Transverse colon (tissue), 4 donors: ENCODE measurements at regions not wholly inside any gene's neighbourhood (a gene's known extent, or its start where the extent isn't known, plus 50 kb on each side); places are given as distances from the start of the nearest gene placed in this dataset.

Experiments
- DNase-seq: peaks from one replicate; pipeline ENCODE4 v3.0.0-alpha.2; 2019
- H3K27ac ChIP-seq, 4 donors: fragments of 200-600 bp; sonication (generic); 2 replicates each; pipeline ENCODE4 v1.5.1; 2016 to 2018; ENCODE audit warnings: inconsistent platforms in 4 of 4
- H3K27me3 ChIP-seq: fragments of 200-600 bp; sonication (generic); 2 replicates; pipeline ENCODE4 v1.5.1; 2017; ENCODE audit warnings: inconsistent platforms
- H3K36me3 ChIP-seq, 4 donors: fragments of 200-600 bp; sonication (generic); 2 replicates each; pipeline ENCODE4 v1.5.1; 2017 to 2019; ENCODE audit warnings: inconsistent platforms in 4 of 4
- H3K4me1 ChIP-seq, 4 donors: fragments of 200-600 bp; sonication (generic); 2 replicates each; pipeline ENCODE4 v1.5.1; 2017 to 2020; ENCODE audit warnings: inconsistent platforms in 4 of 4
- H3K4me3 ChIP-seq, 4 donors: fragments of 200-600 bp; sonication (generic); 1 replicate in 1 of 4; 2 replicates in 3 of 4; pipeline versions ENCODE4 v1.5.1 to v1.6.1; 2017 to 2019; ENCODE audit warnings: inconsistent platforms in 4 of 4
- H3K9me3 ChIP-seq, 2 donors: fragments of 200-600 bp; sonication (generic); 2 replicates each; pipeline ENCODE4 v1.5.1; 2017 to 2019; ENCODE audit warnings: inconsistent platforms in 2 of 2
- EP300 ChIP-seq: sonication (generic); formaldehyde crosslinking; IDR thresholded peaks from one replicate; pipeline ENCODE4 v1.6.1; 2017; ENCODE audit warnings: antibody characterized with exemption, low read depth
- POLR2A ChIP-seq: fragments of 450-650 bp; IDR thresholded peaks from one replicate; pipeline ENCODE4 v1.6.1; 2016; ENCODE audit warnings: antibody characterized with exemption, mild to moderate bottlenecking, moderate library complexity
- POLR2AphosphoS5 ChIP-seq, 3 donors: sonication (generic); formaldehyde crosslinking; IDR thresholded peaks; one replicate each; pipeline ENCODE4 v1.6.1; 2016; ENCODE audit warnings: antibody characterized with exemption in 3 of 3
- WGBS, 2 donors: methylation state at CpG; one replicate each; pipeline ENCODE4 v1.1.5; 2018; ENCODE audit warnings: low coverage in 1 of 2; 5-methylcytosine and 5-hydroxymethylcytosine counted together
- in situ Hi-C, 4 donors: fragments of 200-750 bp; cut with MboI; loops; one replicate each; pipeline versions ENCODE4 v1.15.0 to v1.15.1; 2017; ENCODE audit warnings: low sequenced_read_pairs in 3 of 4, low pct_ligation_motif_present in 1 of 4, low pct_unique_long_range_greater_than_20kb in 1 of 4
- intact Hi-C: fragments of 100-400 bp; cut with DNase I; formaldehyde crosslinking; loops from one replicate; pipeline ENCODE4 v1.15.1; 2023; ENCODE audit warnings: low total_unique reads
- TF ChIP-seq, protein P1 (sequence below), 5 experiments: fragments of 200-600 bp in 3 of 5; fragments of 450-650 bp in 2 of 5; sonication (generic) in 3 of 5; IDR thresholded peaks; 1 replicate in 2 of 5; 2 replicates in 3 of 5; pipeline ENCODE4 v1.5.1; 2016 to 2017; ENCODE audit warnings: antibody characterized with exemption in 5 of 5, inconsistent platforms in 3 of 5, mild to moderate bottlenecking in 2 of 5, moderate library complexity in 1 of 5

DNA sequence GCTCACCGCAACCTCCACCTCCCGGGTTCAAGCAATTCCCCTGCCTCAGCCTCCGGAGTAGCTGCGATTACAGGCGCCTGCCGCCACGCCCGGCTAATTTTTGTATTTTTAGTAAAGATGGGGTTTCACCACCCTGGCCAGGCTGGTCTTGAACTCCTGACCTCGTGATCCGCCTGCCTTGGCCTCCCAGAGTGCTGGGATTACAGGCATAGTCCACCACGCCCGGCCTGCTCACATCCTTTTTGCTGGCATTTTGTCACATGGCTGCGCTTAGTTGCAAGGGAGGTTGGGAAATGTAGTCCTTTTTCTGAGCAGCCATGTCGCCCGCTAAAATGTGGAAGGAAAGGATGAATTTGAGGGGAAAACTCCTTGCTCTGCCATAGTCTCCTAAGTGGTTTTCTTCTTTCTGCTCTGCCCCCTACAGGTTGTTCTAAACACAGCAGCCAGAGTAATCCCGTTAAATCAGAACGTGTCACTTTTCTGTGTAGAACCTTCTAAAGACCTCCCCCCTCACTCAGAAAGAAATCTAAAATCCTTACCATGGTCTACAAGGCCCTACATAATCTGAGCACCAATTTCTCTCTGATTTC lies 57.8 kb upstream of the HSPA9 start:
- no peak overlapping the region for H3K27ac ChIP-seq

DNA sequence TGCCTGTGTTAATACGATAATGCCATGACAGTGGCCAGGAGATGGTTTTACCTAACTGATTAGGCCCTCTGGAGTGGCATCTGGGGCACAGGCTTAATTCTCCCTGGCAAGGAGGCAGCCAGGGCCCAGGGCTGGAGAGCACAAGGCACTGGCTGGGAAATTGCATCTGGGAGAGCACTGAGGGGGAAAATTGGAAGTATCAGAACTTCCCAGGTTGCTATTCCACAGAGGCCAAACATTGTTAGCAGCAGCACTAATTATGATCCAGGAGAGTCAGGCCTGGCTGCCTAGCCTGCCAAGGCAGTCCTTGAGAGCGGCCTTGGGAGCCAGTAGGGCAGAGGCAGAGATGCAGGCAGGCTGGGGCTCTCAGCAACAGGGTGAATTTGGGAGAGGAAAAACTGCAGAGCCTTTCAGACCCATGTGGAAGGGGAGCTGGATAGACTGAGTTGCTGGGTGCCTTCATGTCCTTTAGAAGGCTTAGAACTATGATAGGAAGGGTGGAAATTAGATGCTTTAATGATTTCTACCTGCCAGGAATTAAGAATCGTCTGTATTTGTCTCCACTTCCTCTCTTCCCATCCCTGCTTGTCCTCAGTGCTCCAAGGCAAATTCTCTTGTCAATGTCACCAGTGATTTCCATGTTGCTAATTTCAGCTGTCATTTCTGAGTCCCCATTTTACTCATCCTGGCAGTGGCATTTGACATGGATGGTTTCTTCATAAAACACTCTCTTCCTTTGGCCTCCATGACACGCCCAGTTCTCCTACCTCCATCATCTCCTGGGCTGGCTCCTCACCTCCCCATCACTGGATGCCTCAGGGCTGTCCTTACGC lies 56.1 kb upstream of the HSPA9 start:
- 63 to 77% methylated on average over 3 to 5 of the region's 5 CpGs for WGBS, 2 donors
- no peak for TF ChIP-seq POLR2AphosphoS5 (IDR thresholded peaks at IDR 0.05)
- no peak for TF ChIP-seq POLR2A
- TF ChIP-seq EP300, result no peak
- TF ChIP-seq, protein P1, sequence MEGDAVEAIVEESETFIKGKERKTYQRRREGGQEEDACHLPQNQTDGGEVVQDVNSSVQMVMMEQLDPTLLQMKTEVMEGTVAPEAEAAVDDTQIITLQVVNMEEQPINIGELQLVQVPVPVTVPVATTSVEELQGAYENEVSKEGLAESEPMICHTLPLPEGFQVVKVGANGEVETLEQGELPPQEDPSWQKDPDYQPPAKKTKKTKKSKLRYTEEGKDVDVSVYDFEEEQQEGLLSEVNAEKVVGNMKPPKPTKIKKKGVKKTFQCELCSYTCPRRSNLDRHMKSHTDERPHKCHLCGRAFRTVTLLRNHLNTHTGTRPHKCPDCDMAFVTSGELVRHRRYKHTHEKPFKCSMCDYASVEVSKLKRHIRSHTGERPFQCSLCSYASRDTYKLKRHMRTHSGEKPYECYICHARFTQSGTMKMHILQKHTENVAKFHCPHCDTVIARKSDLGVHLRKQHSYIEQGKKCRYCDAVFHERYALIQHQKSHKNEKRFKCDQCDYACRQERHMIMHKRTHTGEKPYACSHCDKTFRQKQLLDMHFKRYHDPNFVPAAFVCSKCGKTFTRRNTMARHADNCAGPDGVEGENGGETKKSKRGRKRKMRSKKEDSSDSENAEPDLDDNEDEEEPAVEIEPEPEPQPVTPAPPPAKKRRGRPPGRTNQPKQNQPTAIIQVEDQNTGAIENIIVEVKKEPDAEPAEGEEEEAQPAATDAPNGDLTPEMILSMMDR (IDR thresholded peaks at IDR 0.05), result no peak
- no peak overlapping the region for H3K4me3 ChIP-seq
- no peaks in the 10 kb centered on the region for H3K36me3 ChIP-seq
- intact Hi-C loops (no loop called here), in situ Hi-C loops (loop anchor here in 3 of 4 donors (25.0 kb wide), 1 partner anchor 631 kb away; no protein-coding TSS in a partner anchor)
- no peak for DNase-seq
- H3K27ac ChIP-seq, result no peak overlapping the region
- H3K27me3 ChIP-seq, result no peaks in the 10 kb centered on the region
- H3K9me3 ChIP-seq, result no peaks in the 10 kb centered on the region
- H3K4me1 ChIP-seq, result peaks cover 0 to 14% (median 0%) of the 10 kb centered on the region in 4 donors

More for the DNA sequence above, 57.8 kb upstream of the HSPA9 start:
- DNase-seq, result peak; percentile 42
- in situ Hi-C loops, result loop anchor here in 3 of 4 donors (25.0 kb wide), 1 partner anchor 629 kb away; no protein-coding TSS in a partner anchor
- Histone ChIP-seq H3K36me3 (no peaks in the 10 kb centered on the region), H3K4me1 (peaks cover 0 to 14% (median 0%) of the 10 kb centered on the region in 4 donors), H3K4me3 (no peak overlapping the region), H3K27me3 (no peaks in the 10 kb centered on the region), H3K9me3 (no peaks in the 10 kb centered on the region)
- 38 to 56% methylated on average over 4 to 17 of the region's 17 CpGs for WGBS, 2 donors
- intact Hi-C loops, result no loop called here
- TF ChIP-seq, protein P1 (IDR thresholded peaks at IDR 0.05), result peak; percentile 22 to 42 (median 29)
- TF ChIP-seq POLR2AphosphoS5 (IDR thresholded peaks at IDR 0.05), result no peak

DNA sequence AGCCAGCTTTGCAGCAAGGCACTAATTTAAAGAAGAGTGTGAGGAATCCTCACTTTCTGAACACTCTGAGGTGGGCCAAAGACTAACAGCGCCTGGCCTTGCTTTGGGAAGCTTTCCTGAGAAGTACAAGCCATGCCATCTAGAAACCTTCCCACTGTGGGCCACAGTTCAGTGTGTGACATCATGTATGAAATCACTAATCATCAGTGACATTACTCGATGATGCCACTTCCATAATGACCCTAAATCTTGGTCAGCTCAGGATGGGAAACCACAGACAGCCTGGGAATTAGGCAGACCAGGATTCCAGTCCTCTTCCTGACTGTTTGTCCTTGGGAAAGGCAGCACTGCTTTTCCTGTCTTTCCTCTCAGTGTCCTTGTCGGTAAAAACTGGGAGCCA lies 54.2 kb upstream of the HSPA9 start:
- in situ Hi-C loops (loop anchor here in 3 of 4 donors (25.0 kb wide), 1 partner anchor 633 kb away; no protein-coding TSS in a partner anchor), intact Hi-C loops (no loop called here)
- no peaks in the 10 kb centered on the region for H3K4me1 ChIP-seq
- no peaks in the 10 kb centered on the region for H3K27me3 ChIP-seq
- no peak for DNase-seq
- TF ChIP-seq POLR2A, result no peak
- TF ChIP-seq, protein P1 (IDR thresholded peaks at IDR 0.05), result no peak
- H3K9me3 ChIP-seq, result no peaks in the 10 kb centered on the region
- no peaks in the 10 kb centered on the region for H3K36me3 ChIP-seq
- no peak overlapping the region for H3K27ac ChIP-seq
- H3K4me3 ChIP-seq, result no peak overlapping the region
- WGBS, 2 donors, result 80 to 83% methylated on average over 1 to 3 of the region's 3 CpGs

DNA sequence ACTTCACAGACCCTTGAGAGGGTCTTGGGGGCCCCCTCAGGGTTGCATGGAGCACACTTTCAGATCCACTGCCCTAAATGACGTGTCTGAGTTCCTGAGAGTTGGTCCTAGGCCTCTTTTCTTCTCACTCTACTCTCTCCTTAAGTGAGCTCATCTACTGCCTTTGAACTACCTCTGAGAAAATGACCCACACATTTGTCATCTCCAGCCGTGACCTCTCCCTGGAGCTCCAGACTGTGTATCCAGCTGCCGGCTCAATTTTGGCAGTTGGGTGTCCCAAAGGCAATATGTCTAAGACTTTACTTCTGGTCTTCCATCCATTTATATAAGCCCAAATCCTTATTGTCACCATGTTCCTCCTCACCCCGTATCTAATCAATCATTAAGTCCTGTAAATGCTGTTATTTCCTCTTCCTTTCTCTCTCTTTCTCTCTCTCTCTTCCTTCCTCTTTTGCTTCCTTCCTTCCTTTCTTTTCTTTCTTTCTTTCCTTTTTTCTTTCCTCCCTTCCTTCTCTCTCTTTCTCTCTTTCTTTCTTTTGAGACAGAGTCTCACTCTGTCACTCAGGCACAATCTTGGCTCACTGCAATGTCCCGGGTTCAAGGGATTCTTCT lies 51.2 kb upstream of the HSPA9 start:
- no peaks in the 10 kb centered on the region for H3K4me1 ChIP-seq
- no peaks in the 10 kb centered on the region for H3K9me3 ChIP-seq
- 85 to 98% methylated on average over 4 to 5 of the region's 5 CpGs for WGBS, 2 donors
- H3K36me3 ChIP-seq, result no peaks in the 10 kb centered on the region
- H3K27me3 ChIP-seq, result no peaks in the 10 kb centered on the region
- no peak overlapping the region for H3K27ac ChIP-seq
- TF ChIP-seq EP300 (no peak), POLR2A (no peak), POLR2AphosphoS5 (IDR thresholded peaks at IDR 0.05) (no peak)
- TF ChIP-seq, protein P1 (IDR thresholded peaks at IDR 0.05), result no peak
- no peak for DNase-seq
- in situ Hi-C loops (loop anchor here in 3 of 4 donors (25.0 kb wide), 1 partner anchor 636 kb away; no protein-coding TSS in a partner anchor), intact Hi-C loops (no loop called here)
- no peak overlapping the region for H3K4me3 ChIP-seq
